SK-N-SH (cell line): ENCODE measurements at regions not wholly inside any gene's neighbourhood (a gene's known extent, or its start where the extent isn't known, plus 50 kb on each side); places are given as distances from the start of the nearest gene placed in this dataset.
"Not testable (repeated sequence)": the region's sequence is repeated elsewhere in the genome, so short reads cannot be mapped to it uniquely, and the experiment has no call there.

Source experiments
- EP300 ChIP-seq, 2 experiments: IDR thresholded peaks; 2 replicates each; pipeline versions ENCODE4 v1.4.0 to v1.6.1; 2012; ENCODE audit warnings: borderline replicate concordance in 1 of 2, low read depth in 1 of 2, low read length in 1 of 2
- FOXJ3 ChIP-seq: sonication (generic); formaldehyde crosslinking; IDR thresholded peaks from 2 replicates; pipeline ENCODE4 v1.5.1; 2020; ENCODE audit warnings: mild to moderate bottlenecking, missing genetic modification reagents
- RAD21 ChIP-seq: IDR thresholded peaks from 2 replicates; pipeline ENCODE4 v1.6.1; 2012; ENCODE audit warnings: mild to moderate bottlenecking, low read length
- TEAD4 ChIP-seq: IDR thresholded peaks from 2 replicates; pipeline ENCODE4 v1.4.0; 2012; ENCODE audit warnings: mild to moderate bottlenecking, borderline replicate concordance; ENCODE audit not compliant: insufficient read depth

GRCh38 chr13:44704811-44705210 lies 128.7 kb upstream of the TSC22D1 start:
- TF ChIP-seq FOXJ3; EP300 (IDR thresholded peaks at IDR 0.05; ENCODE audit: borderline replicate concordance in 1 of 2, low read depth in 1 of 2, low read length in 1 of 2); RAD21; TEAD4: not testable (repeated sequence)
